H1 (cell line): ENCODE measurements at regions not wholly inside any gene's neighbourhood (a gene's known extent, or its start where the extent isn't known, plus 50 kb on each side); places are given as distances from the start of the nearest gene placed in this dataset.

ENCODE experiments used
- BRCA1 ChIP-seq: IDR thresholded peaks from 2 replicates; pipeline ENCODE4 v1.6.1; 2012; ENCODE audit warnings: low read depth, low read length, improper control_type of control experiment
- CTCF ChIP-seq, 3 experiments: IDR thresholded peaks; 1 replicate in 2 of 3; 2 replicates in 1 of 3; pipeline versions ENCODE4 v1.5.1 to v1.6.1; 2011; ENCODE audit warnings: low read length in 3 of 3, mild to moderate bottlenecking in 3 of 3, inconsistent platforms in 2 of 3, low read depth in 1 of 3, moderate library complexity in 1 of 3; ENCODE audit not compliant: insufficient read depth in 1 of 3; ENCODE audit errors: control extremely low read depth in 1 of 3
- EGR1 ChIP-seq: IDR thresholded peaks from 2 replicates; pipeline ENCODE4 v1.6.1; 2011; ENCODE audit warnings: low read depth, low read length, borderline replicate concordance
- EZH2 ChIP-seq: fragments of 200-600 bp; sonication (generic); IDR thresholded peaks from 2 replicates; pipeline ENCODE4 v1.7.1; 2012; ENCODE audit warnings: low read depth, mild to moderate bottlenecking, moderate library complexity, low read length, inconsistent platforms; ENCODE audit not compliant: severe bottlenecking
- POLR2A ChIP-seq, 2 experiments: IDR thresholded peaks; 1 replicate in 1 of 2; 2 replicates in 1 of 2; pipeline ENCODE4 v1.6.1; 2011; ENCODE audit warnings: low read depth in 2 of 2, low read length in 2 of 2, mild to moderate bottlenecking in 2 of 2; ENCODE audit errors: control extremely low read depth in 1 of 2
- POLR2AphosphoS5 ChIP-seq: IDR thresholded peaks from 2 replicates; pipeline ENCODE4 v1.6.1; 2011; ENCODE audit warnings: low read depth, low read length
- TCF12 ChIP-seq: IDR thresholded peaks from 2 replicates; pipeline ENCODE4 v1.6.1; 2011; ENCODE audit warnings: low read depth, mild to moderate bottlenecking, low read length
- TEAD4 ChIP-seq: IDR thresholded peaks from 2 replicates; pipeline ENCODE4 v1.6.1; 2012; ENCODE audit warnings: low read depth, low read length, inconsistent platforms, mixed read lengths

- TF ChIP-seq EZH2 = no peak
- TF ChIP-seq CTCF (IDR thresholded peaks at IDR 0.05; ENCODE audit: control extremely low read depth in 1 of 3, insufficient read depth in 1 of 3, low read depth in 1 of 3, low read length in 3 of 3) = no peak
- no peak for TF ChIP-seq POLR2AphosphoS5
- no peak for TF ChIP-seq TEAD4
- TF ChIP-seq EGR1 = no peak
- TF ChIP-seq BRCA1 = no peak
- TF ChIP-seq TCF12 = no peak
- TF ChIP-seq POLR2A (IDR thresholded peaks at IDR 0.05; ENCODE audit: control extremely low read depth in 1 of 2, low read depth in 2 of 2, low read length in 2 of 2) = no peak
These were observed 114.1 kb downstream of the FOXL1 start for GRCh38 chr16:86692426-86692825.
